ENCODE measurements at regions not wholly inside any gene's neighbourhood (a gene's known extent, or its start where the extent isn't known, plus 50 kb on each side); places are given as distances from the start of the nearest gene placed in this dataset.

- no peaks in the 10 kb centered on the region for H3K36me3 Mint-ChIP-seq (ENCODE audit: insufficient read depth, unreplicated experiment)
- H3K4me3 Mint-ChIP-seq (ENCODE audit: low read depth, unreplicated experiment): no peak overlapping the region
- CTCF ChIA-PET: no interaction called here
- DNase-seq: no peak
- H3K27me3 Mint-ChIP-seq (ENCODE audit: unreplicated experiment): peaks cover 43% of the 10 kb centered on the region
- no peak for TF ChIP-seq CTCF (IDR thresholded peaks at IDR 0.05; ENCODE audit: unreplicated experiment)
- no peak overlapping the region for H3K27ac Mint-ChIP-seq (ENCODE audit: unreplicated experiment)
- H3K4me1 Mint-ChIP-seq (ENCODE audit: low read depth, unreplicated experiment): no peaks in the 10 kb centered on the region
- intact Hi-C loops (cut with micrococcal nuclease; ENCODE audit: unreplicated experiment): no loop called here
- no TSS peak for BruUV-seq (replicated peaks)
- no peaks in the 10 kb centered on the region for H3K9me3 Mint-ChIP-seq (ENCODE audit: low read depth, unreplicated experiment)
Measured at GRCh38 chr14:22419620-22420019, 169.4 kb downstream of the DAD1 start.

DNA sequence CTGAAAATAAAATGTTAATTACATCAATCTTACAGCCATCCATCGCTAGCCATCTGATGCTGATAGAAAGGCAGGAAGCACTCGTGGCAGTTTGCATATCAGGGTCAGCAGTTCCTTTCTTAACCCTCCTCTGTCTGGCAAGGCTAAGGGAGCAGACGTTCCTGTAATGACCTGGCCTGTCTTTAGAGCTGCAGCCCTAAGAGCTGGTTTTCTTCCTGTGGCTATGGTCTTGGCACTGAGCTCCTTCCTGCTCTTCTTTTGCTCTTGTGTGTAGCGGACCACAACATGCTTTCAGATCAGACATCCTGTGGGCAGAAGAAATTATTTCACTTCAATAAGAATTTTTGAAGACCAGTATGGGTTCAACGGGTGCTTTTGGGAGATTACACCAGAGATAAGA lies 170.4 kb downstream of the DAD1 start:
- no peak overlapping the region for H3K27ac Mint-ChIP-seq (ENCODE audit: unreplicated experiment)
- no TSS peak for BruUV-seq (replicated peaks)
- H3K36me3 Mint-ChIP-seq (ENCODE audit: insufficient read depth, unreplicated experiment): no peaks in the 10 kb centered on the region
- intact Hi-C loops (cut with micrococcal nuclease; ENCODE audit: unreplicated experiment): no loop called here
- CTCF ChIA-PET: no interaction called here
- H3K4me1 Mint-ChIP-seq (ENCODE audit: low read depth, unreplicated experiment): no peaks in the 10 kb centered on the region
- H3K27me3 Mint-ChIP-seq (ENCODE audit: unreplicated experiment): peaks cover 43% of the 10 kb centered on the region
- no peak for TF ChIP-seq CTCF (IDR thresholded peaks at IDR 0.05; ENCODE audit: unreplicated experiment)
- H3K4me3 Mint-ChIP-seq (ENCODE audit: low read depth, unreplicated experiment): no peak overlapping the region
- no peak for DNase-seq
- no peaks in the 10 kb centered on the region for H3K9me3 Mint-ChIP-seq (ENCODE audit: low read depth, unreplicated experiment)

DNA sequence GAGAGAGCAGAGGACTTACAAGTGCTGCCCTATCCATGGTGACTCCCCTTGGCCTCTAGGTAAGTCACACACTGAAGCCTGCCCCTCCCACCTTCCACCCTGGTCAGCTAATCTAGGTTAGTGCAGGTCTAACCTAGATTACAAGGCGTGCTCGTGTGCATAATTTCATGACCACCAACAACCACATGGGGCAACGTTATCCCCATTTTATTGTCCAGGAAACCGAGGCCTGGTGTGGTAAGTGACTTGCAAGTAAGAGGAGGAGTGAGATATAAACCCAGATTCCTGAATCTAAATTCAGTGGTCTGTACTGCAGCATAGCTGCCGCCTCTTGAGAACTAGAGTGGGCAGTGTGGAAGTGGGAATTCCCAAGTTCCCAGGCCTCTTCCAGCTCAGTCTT lies 171.1 kb downstream of the DAD1 start:
- CTCF ChIA-PET: no interaction called here
- peaks cover 43% of the 10 kb centered on the region for H3K27me3 Mint-ChIP-seq (ENCODE audit: unreplicated experiment)

GRCh38 chr14:22416193-22416592 lies 172.8 kb downstream of the DAD1 start:
- CTCF ChIA-PET: no interaction called here
- no TSS peak for BruUV-seq (replicated peaks)
- no peak for DNase-seq
- Mint-ChIP-seq H3K36me3 (ENCODE audit: insufficient read depth, unreplicated experiment) (no peaks in the 10 kb centered on the region), H3K4me1 (ENCODE audit: low read depth, unreplicated experiment) (no peaks in the 10 kb centered on the region), H3K9me3 (ENCODE audit: low read depth, unreplicated experiment) (no peaks in the 10 kb centered on the region), H3K27me3 (ENCODE audit: unreplicated experiment) (peaks cover 45% of the 10 kb centered on the region), H3K27ac (ENCODE audit: unreplicated experiment) (no peak overlapping the region), H3K4me3 (ENCODE audit: low read depth, unreplicated experiment) (no peak overlapping the region)
- intact Hi-C loops (cut with micrococcal nuclease; ENCODE audit: unreplicated experiment): no loop called here
- no peak for TF ChIP-seq CTCF (IDR thresholded peaks at IDR 0.05; ENCODE audit: unreplicated experiment)

More for the DNA sequence above, 171.1 kb downstream of the DAD1 start:
- no peak for TF ChIP-seq CTCF (IDR thresholded peaks at IDR 0.05; ENCODE audit: unreplicated experiment)
- no TSS peak for BruUV-seq (replicated peaks)
- intact Hi-C loops (cut with micrococcal nuclease; ENCODE audit: unreplicated experiment): no loop called here
- Mint-ChIP-seq H3K27ac (ENCODE audit: unreplicated experiment) (no peak overlapping the region), H3K9me3 (ENCODE audit: low read depth, unreplicated experiment) (no peaks in the 10 kb centered on the region), H3K4me1 (ENCODE audit: low read depth, unreplicated experiment) (no peaks in the 10 kb centered on the region), H3K4me3 (ENCODE audit: low read depth, unreplicated experiment) (no peak overlapping the region), H3K36me3 (ENCODE audit: insufficient read depth, unreplicated experiment) (no peaks in the 10 kb centered on the region)
- DNase-seq: no peak

DNA sequence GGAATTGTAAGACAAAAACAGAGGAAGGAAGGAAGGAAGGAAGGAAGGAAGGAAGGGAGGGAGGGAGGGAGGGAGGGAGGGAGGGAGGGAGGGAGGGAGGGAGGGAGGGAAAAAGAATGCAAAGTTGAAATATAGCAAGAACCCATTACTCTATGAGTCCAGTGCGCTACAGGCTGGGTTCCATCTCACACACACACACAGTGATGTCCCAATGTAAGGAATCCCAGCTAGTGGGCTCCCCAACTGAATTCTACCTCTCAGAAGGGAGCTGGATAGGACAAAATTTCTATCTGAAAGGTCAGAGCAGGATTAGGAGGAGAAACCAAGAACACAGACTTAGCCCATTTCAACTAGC lies 173.4 kb downstream of the DAD1 start:
- no peaks in the 10 kb centered on the region for H3K4me1 Mint-ChIP-seq (ENCODE audit: low read depth, unreplicated experiment)
- intact Hi-C loops (cut with micrococcal nuclease; ENCODE audit: unreplicated experiment): no loop called here
- no TSS peak for BruUV-seq (replicated peaks)
- H3K27me3 Mint-ChIP-seq (ENCODE audit: unreplicated experiment): peaks cover 45% of the 10 kb centered on the region
- no peak for TF ChIP-seq CTCF (IDR thresholded peaks at IDR 0.05; ENCODE audit: unreplicated experiment)
- DNase-seq: no peak
- no peak overlapping the region for H3K27ac Mint-ChIP-seq (ENCODE audit: unreplicated experiment)
- H3K4me3 Mint-ChIP-seq (ENCODE audit: low read depth, unreplicated experiment): no peak overlapping the region
- CTCF ChIA-PET: no interaction called here
- no peaks in the 10 kb centered on the region for H3K36me3 Mint-ChIP-seq (ENCODE audit: insufficient read depth, unreplicated experiment)
- no peaks in the 10 kb centered on the region for H3K9me3 Mint-ChIP-seq (ENCODE audit: low read depth, unreplicated experiment)

All from Calu3 (cell line).